Activated CD8-positive, alpha-beta memory T cell treated with anti-CD3 and anti-CD28 coated beads, Interleukin-2, amount 50 U/mL, for 48 hours (primary cell): ENCODE measurements at regions not wholly inside any gene's neighbourhood (a gene's known extent, or its start where the extent isn't known, plus 50 kb on each side); places are given as distances from the start of the nearest gene placed in this dataset.

Source experiments
- DNase-seq: peaks from one replicate; pipeline ENCODE4 v3.0.0-alpha.2; 2020

DNA sequence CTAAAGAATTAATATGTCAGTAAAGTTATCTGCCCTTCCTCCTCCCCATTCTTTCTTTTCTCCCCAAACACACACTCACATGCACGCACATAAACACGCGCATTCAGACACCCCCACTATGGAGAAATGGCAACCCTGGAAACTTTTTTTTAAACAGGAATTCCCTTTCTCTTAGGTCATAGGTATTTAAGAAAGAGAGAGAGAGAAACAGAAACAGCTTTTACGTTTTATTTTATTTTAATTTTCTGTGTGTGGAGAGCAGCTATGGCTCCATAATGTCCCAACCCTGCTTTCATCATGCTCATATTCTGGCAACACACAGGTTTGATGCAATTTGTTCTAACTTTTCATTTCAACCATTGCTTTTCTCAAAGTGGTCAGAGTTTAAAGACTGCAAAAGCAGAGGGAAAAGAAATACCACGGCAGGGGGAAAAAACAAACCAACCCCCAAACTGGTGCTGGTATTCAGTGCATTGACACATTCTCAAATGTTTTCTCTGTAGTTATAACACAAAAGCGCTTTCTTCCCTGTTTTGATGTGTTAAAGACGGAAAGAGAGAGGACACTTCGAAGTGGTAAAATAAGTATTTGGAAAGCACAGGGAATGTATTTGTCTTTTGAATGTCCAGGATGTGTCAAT lies 126.0 kb upstream of the TMEM161B start:
- no peak for DNase-seq

DNA sequence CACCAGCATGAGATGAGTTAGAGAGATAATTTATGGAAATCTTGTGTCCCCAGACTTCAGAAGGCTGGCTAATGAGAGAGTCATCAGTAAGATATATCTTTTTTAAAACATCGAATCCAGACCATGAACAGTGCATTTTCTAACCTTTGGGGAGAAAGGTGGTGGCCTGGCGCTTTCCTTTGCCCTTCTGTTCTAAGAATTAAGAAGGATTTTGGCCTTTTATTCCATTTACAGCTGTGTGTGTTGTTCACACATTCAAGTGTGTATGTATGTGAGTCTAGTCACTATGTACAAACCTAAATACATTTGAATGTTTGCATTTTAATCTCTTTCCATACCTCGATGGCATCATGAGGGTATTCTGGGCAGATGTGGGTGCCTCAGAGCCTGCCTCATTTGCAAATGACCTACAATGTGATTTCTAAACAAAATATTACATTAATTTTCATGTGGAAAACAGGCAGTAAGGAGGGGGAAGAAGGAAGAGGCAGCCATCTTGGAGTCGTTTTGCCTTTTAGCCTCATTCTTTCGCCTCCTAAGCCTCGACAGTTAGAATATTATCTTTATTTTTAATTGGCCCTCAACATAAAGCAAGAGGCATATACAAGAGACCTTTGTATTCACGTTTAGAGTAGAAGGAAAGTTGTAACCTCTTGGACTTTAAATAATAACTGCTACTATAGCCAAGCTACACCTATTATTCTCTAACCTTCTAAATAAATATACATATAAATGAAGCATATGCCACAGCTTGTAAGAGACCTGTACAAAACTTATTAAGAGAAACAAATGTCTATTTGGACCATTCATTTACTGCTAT lies 125.3 kb upstream of the TMEM161B start:
- DNase-seq, result no peak

GRCh38 chr5:88393042-88393441 lies 124.4 kb upstream of the TMEM161B start:
- no peak for DNase-seq

DNA sequence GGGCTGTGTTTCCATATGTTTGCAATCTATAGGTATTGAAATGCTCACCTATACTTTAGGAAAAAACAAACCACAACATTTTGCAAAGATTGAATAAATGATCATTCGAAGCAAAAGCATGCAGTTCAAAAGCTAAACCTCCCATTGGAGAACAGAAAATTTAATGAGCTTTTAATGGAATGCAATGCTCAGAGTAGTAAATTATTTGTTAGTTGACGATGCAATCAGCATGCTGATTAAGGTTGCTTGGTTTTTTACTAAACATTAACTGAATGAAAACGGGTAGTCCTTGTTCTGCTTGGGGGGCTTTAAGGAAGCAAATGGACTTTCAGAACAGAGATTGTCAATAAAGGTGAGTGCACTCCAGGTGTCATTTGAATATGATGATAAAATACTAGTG lies 123.3 kb upstream of the TMEM161B start:
- DNase-seq, result no peak

DNA sequence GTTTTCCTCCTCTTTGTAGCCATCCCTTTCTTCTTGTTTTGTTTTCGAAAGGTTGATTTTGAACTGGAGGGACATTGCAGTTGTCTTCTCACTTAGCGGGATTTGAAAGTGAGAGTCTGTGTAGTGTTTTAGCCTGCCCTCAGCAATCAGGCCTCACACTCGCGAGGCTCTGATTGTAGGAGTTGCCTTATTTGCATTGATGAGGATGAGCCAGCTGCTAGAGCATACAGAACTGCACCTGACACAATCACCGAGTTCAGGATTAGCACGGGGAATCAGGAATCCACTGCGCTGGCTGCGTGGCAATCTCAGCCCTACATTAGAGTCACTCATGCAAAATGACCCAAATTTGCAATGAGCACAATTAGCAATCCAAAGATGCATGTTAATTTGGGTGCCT lies 122.5 kb upstream of the TMEM161B start:
- no peak for DNase-seq

- no peak for DNase-seq
Measured at GRCh38 chr5:88390481-88390880, 121.8 kb upstream of the TMEM161B start.

- DNase-seq, result no peak
Measured at GRCh38 chr5:88390096-88390441, 121.4 kb upstream of the TMEM161B start.

DNA sequence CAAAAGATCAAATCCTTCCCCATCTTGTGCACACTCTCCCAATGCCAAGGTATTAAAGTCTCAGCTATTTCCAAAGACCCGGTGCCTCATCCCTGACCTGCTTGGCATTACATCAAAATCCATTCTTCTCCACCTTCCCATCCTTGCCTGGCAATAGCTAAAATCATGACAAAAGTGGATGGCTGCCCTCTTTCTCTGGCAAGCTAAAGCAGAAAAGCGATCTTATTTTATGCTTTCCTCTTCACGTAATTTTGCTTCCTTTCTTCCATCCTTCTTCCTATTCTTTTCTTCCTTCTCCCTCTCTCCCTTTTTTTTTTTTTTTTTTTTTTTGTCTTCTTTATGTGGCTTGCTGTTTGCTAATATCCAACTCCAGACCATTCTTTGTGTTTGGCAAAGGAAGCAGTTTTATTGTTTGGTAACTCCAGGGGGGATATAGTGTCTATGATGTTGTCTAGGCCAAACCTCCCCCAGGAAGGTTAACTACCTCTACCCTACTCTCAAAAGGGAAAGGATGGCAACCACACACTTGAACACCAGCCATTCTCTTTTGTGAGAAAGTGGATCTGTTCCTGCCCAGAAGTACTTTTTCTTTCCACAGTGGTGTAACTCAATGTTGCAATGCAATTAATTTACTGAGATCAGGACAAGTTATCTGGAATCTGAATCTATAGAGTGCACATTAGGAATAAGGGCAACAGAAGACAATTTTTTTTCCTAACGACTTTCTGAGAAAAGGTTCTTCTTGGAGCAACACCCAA lies 120.9 kb upstream of the TMEM161B start:
- no peak for DNase-seq

GRCh38 chr5:88388476-88389337 lies 120.1 kb upstream of the TMEM161B start:
- DNase-seq, result no peak

DNA sequence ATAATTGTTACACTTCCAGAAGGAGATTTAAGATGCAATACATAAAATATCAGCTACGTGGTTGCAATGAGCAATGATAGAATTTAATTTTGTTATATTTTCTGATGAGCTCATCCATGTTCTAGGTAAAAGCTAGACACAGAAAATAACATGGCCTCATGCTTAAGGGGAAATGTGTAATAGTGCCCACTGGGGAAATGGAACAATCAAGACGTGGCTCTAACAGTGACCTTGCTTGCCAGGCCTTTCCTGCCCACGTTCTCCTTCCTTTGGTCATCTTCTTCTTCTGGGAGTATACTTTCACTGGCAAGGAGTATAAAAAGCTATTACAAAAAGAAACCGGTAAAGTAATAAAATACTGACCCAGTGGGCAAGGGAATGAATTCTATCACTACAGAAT lies 116.2 kb upstream of the TMEM161B start:
- DNase-seq, result no peak

GRCh38 chr5:88380332-88380731 lies 111.7 kb upstream of the TMEM161B start:
- no peak for DNase-seq

DNA sequence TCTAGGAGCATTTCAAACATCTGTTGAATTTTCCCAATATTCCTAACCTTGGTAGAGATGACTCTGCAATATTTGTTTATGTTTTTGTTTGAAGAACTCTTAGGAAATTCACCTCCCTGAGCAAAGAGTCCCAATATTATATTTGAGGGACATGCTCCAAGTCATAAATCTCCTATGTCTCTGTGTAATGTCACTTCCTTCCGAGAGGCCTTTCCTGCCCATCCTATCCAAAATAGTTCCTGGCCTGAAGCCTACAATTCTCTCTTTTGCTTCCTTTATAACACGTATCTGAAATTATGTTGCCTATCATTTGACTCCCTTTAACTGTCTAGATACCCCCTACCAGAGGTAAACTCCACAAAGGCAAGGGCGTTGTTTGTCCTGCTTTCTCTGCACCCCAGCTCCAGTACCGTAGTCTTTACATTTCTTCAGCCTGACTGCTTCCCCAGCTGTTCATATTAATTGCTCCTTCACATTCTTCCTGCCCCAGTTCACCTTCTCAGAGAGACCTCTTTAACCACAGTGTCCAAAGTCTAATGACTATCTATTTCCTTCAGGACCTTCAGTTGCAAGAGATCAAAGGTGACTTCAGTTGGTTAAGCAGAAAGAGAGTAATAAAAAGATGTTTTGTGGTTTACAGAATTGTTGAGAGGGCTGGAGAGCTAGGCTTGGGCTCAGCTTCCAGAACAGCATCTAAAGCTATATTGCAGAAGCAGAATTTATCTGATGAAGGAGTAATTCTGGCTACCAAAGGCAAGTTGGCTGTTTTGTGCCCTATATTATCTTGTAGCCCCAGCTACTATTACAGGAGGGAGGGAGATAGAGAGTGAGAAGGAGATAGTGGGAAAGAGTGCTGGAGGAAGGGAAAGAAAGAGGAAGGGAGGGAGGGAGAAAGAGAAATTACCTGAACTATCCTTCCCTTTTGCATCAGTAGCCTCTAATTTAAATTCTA lies 109.3 kb upstream of the TMEM161B start:
- no peak for DNase-seq

DNA sequence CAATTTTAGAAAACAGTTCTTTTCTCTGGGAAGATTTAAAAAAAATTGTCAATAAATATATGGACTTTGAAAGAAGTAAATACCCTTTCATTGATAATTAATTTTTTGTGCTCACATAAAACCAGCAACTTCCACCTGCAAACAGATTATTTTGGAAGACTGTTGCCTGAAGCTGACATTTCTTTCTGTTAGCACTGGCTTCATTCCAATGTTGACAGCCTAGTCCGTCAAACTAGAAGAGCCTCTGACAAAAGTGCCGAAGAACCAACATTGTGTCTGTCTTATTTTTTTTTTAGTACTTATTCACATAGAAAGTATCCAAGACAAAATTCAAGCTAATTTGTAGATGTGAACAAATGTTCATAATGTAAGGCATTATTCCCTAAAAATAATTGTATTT lies 108.6 kb upstream of the TMEM161B start:
- DNase-seq, result no peak

DNA sequence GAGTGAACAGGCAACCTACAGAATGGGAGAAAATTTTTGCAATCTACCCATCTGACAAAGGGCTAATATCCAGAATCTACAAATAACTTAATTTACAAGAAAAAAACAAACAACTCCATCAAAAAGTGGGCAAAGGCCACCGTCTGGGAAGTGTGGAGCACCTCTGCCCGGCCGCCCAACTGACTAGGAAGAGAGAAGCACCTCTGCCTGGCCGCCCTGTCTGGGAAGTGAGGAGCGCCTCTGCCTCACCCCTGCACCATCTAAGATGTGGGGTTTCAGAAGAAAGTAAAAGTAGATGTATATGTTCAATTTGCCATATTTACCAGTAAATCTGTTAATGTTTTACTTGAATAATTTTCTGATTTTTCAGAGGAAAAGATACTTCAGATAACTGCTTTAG lies 108.1 kb upstream of the TMEM161B start:
- no peak for DNase-seq

- no peak for DNase-seq
Measured at GRCh38 chr5:88374391-88374790, 105.7 kb upstream of the TMEM161B start.

DNA sequence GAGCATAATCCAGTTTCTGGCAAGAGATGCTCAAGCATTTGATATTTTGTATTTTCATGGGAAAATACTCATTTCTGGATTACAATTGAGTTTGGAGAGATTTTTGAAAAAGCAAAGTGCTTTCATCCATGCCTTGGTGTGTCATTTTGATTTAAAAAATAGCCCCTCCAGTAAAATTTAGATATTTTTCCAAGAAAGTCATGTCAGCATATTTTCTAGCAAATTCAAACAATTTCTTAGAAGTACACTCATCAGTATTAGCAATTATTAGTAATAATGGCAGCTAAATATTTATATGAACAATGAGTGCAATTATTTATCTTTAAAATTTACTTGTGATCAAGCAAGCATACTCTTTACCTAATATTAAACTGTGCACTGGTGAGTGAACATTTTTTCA lies 102.2 kb upstream of the TMEM161B start:
- DNase-seq, result no peak

DNA sequence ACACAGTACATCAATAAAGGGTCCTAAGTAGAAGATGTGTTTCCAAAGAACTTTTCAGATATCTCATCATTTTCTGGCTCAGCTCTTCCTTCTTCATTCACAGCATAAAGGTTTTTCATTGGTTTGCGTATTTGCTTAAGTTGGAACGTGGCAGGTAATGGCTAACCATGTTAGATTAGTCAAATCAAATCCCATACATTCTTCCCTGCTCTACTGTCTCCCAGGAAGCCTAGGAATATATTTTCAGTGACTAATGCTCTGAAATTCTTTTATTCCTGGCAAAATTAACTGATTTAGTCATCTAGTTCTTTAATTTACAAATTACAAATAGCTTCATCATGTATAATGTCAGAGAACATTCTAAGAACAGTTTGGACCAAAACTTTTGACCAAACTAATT lies 99.6 kb upstream of the TMEM161B start:
- DNase-seq, result no peak

GRCh38 chr5:88364991-88365390 lies 96.3 kb upstream of the TMEM161B start:
- no peak for DNase-seq

- no peak for DNase-seq
Measured at GRCh38 chr5:88355490-88356050, 86.9 kb upstream of the TMEM161B start.

DNA sequence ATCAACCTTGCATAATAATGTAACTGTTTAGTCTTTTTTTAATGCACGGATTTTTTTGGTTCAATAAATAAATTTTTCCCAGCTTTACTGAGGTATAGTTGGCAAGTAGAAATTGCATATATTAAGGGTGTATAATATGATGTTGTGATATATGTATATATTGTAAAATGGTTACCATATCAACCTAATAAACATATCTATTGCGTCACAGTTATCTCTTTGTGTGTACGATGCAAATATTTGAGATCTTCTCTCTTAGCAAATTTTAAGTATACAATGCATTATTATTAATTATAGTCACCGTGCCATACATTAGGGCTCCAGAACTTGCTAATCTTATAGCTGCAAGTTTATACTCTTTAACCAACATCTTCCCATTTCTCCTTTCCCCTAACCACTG lies 57.2 kb upstream of the TMEM161B start:
- DNase-seq, result no peak

- no peak for DNase-seq
Measured at GRCh38 chr5:88322785-88323184, 54.1 kb upstream of the TMEM161B start.
